IMR-90 (cell line): ENCODE measurements at regions not wholly inside any gene's neighbourhood (a gene's known extent, or its start where the extent isn't known, plus 50 kb on each side); places are given as distances from the start of the nearest gene placed in this dataset.

ENCODE experiments used
- ATAC-seq: fragments of 200-7000 bp; cut with Tn5 transposase; 2 replicates; pipeline ENCODE4 v1.9.1; 2020; ENCODE audit warnings: low read depth, mild to moderate bottlenecking, moderate library complexity
- BruUV-seq: library from RNA; stranded (reverse); fragments of 400-500 nt; replicated peaks from 2 replicates; lab custom pipeline; 2021; lab: Mats Ljungman, UMichigan
- CTCF ChIA-PET: fragments of 300-600 bp; formaldehyde crosslinking; extraction: SDS; loops from one replicate; lab custom pipeline; 2021; ENCODE audit warnings: antibody characterized with exemption; lab: Yijun Ruan, JAX
- POLR2A ChIA-PET: fragments of 300-600 bp; sonication (Branson Sonifier 250); formaldehyde crosslinking; loops from one replicate; lab custom pipeline; 2022; ENCODE audit warnings: antibody characterized with exemption; ENCODE audit not compliant: unreplicated experiment; lab: Charles Lee
- DNase-seq: peaks from one replicate; pipeline ENCODE4 v3.0.0; 2013
- H2AFZ ChIP-seq: replicated peaks from 2 replicates; pipeline ENCODE3; 2013; ENCODE audit warnings: low read length, mild to moderate bottlenecking; ENCODE audit not compliant: poor library complexity
- H2AK5ac ChIP-seq: 2 replicates; pipeline ENCODE4 v1.6.1; 2013; ENCODE audit warnings: low read depth, low read length, inconsistent platforms
- H2AK9ac ChIP-seq: replicated peaks from 2 replicates; pipeline ENCODE3; 2013; ENCODE audit warnings: mild to moderate bottlenecking, low read depth, low read length, moderate library complexity; ENCODE audit not compliant: poor library complexity
- H2BK120ac ChIP-seq: 2 replicates; pipeline ENCODE4 v1.6.1; 2013; ENCODE audit warnings: low read depth, low read length, inconsistent platforms
- H2BK15ac ChIP-seq: 3 replicates; pipeline ENCODE4 v1.6.1; 2013; ENCODE audit warnings: low read depth, low read length, inconsistent platforms
- H2BK20ac ChIP-seq: 2 replicates; pipeline ENCODE4 v1.6.1; 2013; ENCODE audit warnings: low read depth, mild to moderate bottlenecking, inconsistent platforms, low read length, moderate library complexity
- H2BK5ac ChIP-seq: 2 replicates; pipeline ENCODE4 v1.6.1; 2013; ENCODE audit warnings: mild to moderate bottlenecking, low read depth, low read length, inconsistent platforms; ENCODE audit not compliant: poor library complexity, severe bottlenecking
- H3K14ac ChIP-seq: replicated peaks from 2 replicates; pipeline ENCODE4 v1.6.1; 2013; ENCODE audit warnings: low read depth, low read length, inconsistent platforms
- H3K18ac ChIP-seq: 2 replicates; pipeline ENCODE4 v1.6.1; 2013; ENCODE audit warnings: low read depth, low read length, control low read depth
- H3K23ac ChIP-seq: 2 replicates; pipeline ENCODE4 v1.6.1; 2013; ENCODE audit warnings: low read depth, low read length, inconsistent platforms
- H3K27ac ChIP-seq: 2 replicates; pipeline ENCODE4 v1.5.1; 2013; ENCODE audit warnings: mild to moderate bottlenecking, control low read depth, low read length; ENCODE audit not compliant: insufficient read depth
- H3K27me3 ChIP-seq: 2 replicates; pipeline ENCODE4 v1.6.1; 2013; ENCODE audit warnings: low read length; ENCODE audit not compliant: control insufficient read depth, insufficient read depth
- H3K36me3 ChIP-seq: 2 replicates; pipeline ENCODE4 v1.6.1; 2013; ENCODE audit warnings: low read length, mixed read lengths; ENCODE audit not compliant: control insufficient read depth, insufficient read depth
- H3K4ac ChIP-seq: 2 replicates; pipeline ENCODE4 v1.6.1; 2013; ENCODE audit warnings: low read depth, low read length, inconsistent platforms
- H3K4me1 ChIP-seq: 2 replicates; pipeline ENCODE4 v1.6.1; 2013; ENCODE audit warnings: low read length, mixed read lengths; ENCODE audit not compliant: control insufficient read depth, insufficient read depth
- H3K4me2 ChIP-seq: 2 replicates; pipeline ENCODE4 v1.6.1; 2013; ENCODE audit warnings: low read depth, mild to moderate bottlenecking, control low read depth, low read length, moderate library complexity
- H3K4me3 ChIP-seq: 2 replicates; pipeline ENCODE4 v1.5.1; 2013; ENCODE audit warnings: low read depth, mild to moderate bottlenecking, control low read depth, low read length, moderate library complexity; ENCODE audit not compliant: insufficient read depth
- H3K56ac ChIP-seq: 2 replicates; pipeline ENCODE4 v1.6.1; 2013; ENCODE audit warnings: low read length, inconsistent platforms; ENCODE audit not compliant: insufficient read depth; ENCODE audit errors: extremely low read depth
- H3K79me1 ChIP-seq, 2 experiments: 2 replicates each; pipeline ENCODE4 v1.6.1; 2013; ENCODE audit warnings: low read length in 2 of 2, inconsistent platforms in 1 of 2, low read depth in 1 of 2
- H3K9ac ChIP-seq: 2 replicates; pipeline ENCODE4 v1.6.1; 2013; ENCODE audit warnings: low read depth, low read length, control low read depth
- H3K9me1 ChIP-seq: 2 replicates; pipeline ENCODE4 v1.6.1; 2013; ENCODE audit warnings: low read length, inconsistent platforms; ENCODE audit not compliant: insufficient read depth
- H3K9me3 ChIP-seq: 2 replicates; pipeline ENCODE4 v1.6.1; 2013; ENCODE audit warnings: low read length; ENCODE audit not compliant: control insufficient read depth, insufficient read depth
- H4K20me1 ChIP-seq: 2 replicates; pipeline ENCODE4 v1.6.1; 2013; ENCODE audit warnings: low read length, inconsistent platforms; ENCODE audit not compliant: insufficient read depth
- H4K5ac ChIP-seq: 2 replicates; pipeline ENCODE4 v1.6.1; 2013; ENCODE audit warnings: mild to moderate bottlenecking, low read depth, low read length, control low read depth
- H4K8ac ChIP-seq, 2 experiments: 2 replicates each; pipeline ENCODE4 v1.6.1; 2013; ENCODE audit warnings: low read depth in 2 of 2, low read length in 2 of 2, control low read depth in 1 of 2, inconsistent platforms in 1 of 2
- H4K91ac ChIP-seq: 2 replicates; pipeline ENCODE4 v1.6.1; 2013; ENCODE audit warnings: low read depth, low read length, inconsistent platforms; ENCODE audit not compliant: insufficient read depth
- BHLHE40 ChIP-seq: fragments of 150-350 bp; IDR thresholded peaks from 2 replicates; pipeline ENCODE4 v1.6.1; 2016; ENCODE audit warnings: mild to moderate bottlenecking, low read depth, low read length
- CEBPB ChIP-seq: IDR thresholded peaks from 2 replicates; pipeline ENCODE4 v1.6.1; 2012; ENCODE audit warnings: low read depth, low read length, improper control_type of control experiment
- CHD1 ChIP-seq: IDR thresholded peaks from 2 replicates; pipeline ENCODE4 v1.6.1; 2012; ENCODE audit warnings: low read depth, low read length, improper control_type of control experiment
- FOS ChIP-seq: fragments of 150-350 bp; IDR thresholded peaks from 2 replicates; pipeline ENCODE4 v1.6.1; 2016; ENCODE audit warnings: low read depth, low read length
- MAFK ChIP-seq: IDR thresholded peaks from 2 replicates; pipeline ENCODE4 v1.6.1; 2012; ENCODE audit warnings: low read depth, low read length, improper control_type of control experiment
- MXI1 ChIP-seq: IDR thresholded peaks from 2 replicates; pipeline ENCODE4 v1.6.1; 2012; ENCODE audit warnings: low read depth, mild to moderate bottlenecking, low read length, moderate library complexity, borderline replicate concordance
- POLR2A ChIP-seq: IDR thresholded peaks from 2 replicates; pipeline ENCODE4 v1.6.1; 2012; ENCODE audit warnings: mild to moderate bottlenecking, low read depth, low read length
- RAD21 ChIP-seq: IDR thresholded peaks from 2 replicates; pipeline ENCODE4 v1.6.1; 2012; ENCODE audit warnings: low read length, improper control_type of control experiment
- RCOR1 ChIP-seq: IDR thresholded peaks from 2 replicates; pipeline ENCODE4 v1.6.1; 2012; ENCODE audit warnings: mild to moderate bottlenecking, low read length, improper control_type of control experiment; ENCODE audit not compliant: insufficient replicate concordance
- RFX5 ChIP-seq: IDR thresholded peaks from 2 replicates; pipeline ENCODE4 v1.8.0; 2012; ENCODE audit warnings: low read depth, mild to moderate bottlenecking, low read length, moderate library complexity
- SMC3 ChIP-seq: fragments of 150-350 bp; IDR thresholded peaks from 2 replicates; pipeline ENCODE4 v1.6.1; 2016; ENCODE audit warnings: low read depth, mild to moderate bottlenecking, antibody characterized with exemption, low read length, moderate library complexity
- WGBS, 2 experiments: methylation state at CpG; one replicate each; pipeline versions ENCODE4 v1.1.5 to v1.1.7; 2013; ENCODE audit warnings: missing lambda C conversion rate in 2 of 2; ENCODE audit not compliant: insufficient read length in 1 of 2; ENCODE audit errors: extremely low coverage in 2 of 2; 5-methylcytosine and 5-hydroxymethylcytosine counted together
- dilution Hi-C: fragments of 300-500 bp; cut with HindIII; formaldehyde crosslinking; loops from one replicate; pipeline ENCODE4 v1.14.3; 2018; ENCODE audit warnings: low sequenced_read_pairs; ENCODE audit not compliant: unreplicated experiment
- in situ Hi-C: fragments of 300-500 bp; cut with MboI; formaldehyde crosslinking; loops from 3 replicates; pipeline ENCODE4 v1.14.3; 2019; ENCODE audit warnings: low sequenced_read_pairs, inconsistent platforms, mixed read lengths
- intact Hi-C: fragments of 100-400 bp; cut with micrococcal nuclease; formaldehyde crosslinking; loops from 2 replicates; pipeline ENCODE4 v1.10.0; 2022
- TF ChIP-seq, protein P1 (sequence below): conservative IDR thresholded peaks from 2 replicates; pipeline ENCODE4 v1.5.1; 2012; ENCODE audit warnings: mild to moderate bottlenecking, low read depth, low read length, improper control_type of control experiment

GRCh38 chr13:112248862-112249592 lies 127.1 kb upstream of the SPACA7 start (continued):
- TF ChIP-seq POLR2A = no peak
- TF ChIP-seq MAFK = no peak
- TF ChIP-seq BHLHE40 = no peak

- POLR2A ChIA-PET = no interaction called here
- Histone ChIP-seq H3K4me3 (no peak overlapping the region), H2BK5ac (no peak overlapping the region), H4K91ac (no peak overlapping the region), H3K4me2 (no peak overlapping the region), H3K56ac (no peak overlapping the region), H3K9me1 (no peaks in the 10 kb centered on the region), H3K27me3 (no peaks in the 10 kb centered on the region), H3K4ac (no peak overlapping the region), H2AK5ac (no peak overlapping the region), H3K27ac (no peak overlapping the region), H2BK15ac (no peak overlapping the region), H2BK20ac (no peak overlapping the region), H3K9ac (no peak overlapping the region), H3K14ac (no peak overlapping the region), H2AK9ac (no peak overlapping the region), H2AFZ (no peak overlapping the region), H3K36me3 (no peaks in the 10 kb centered on the region), H3K79me1 (no peaks in the 10 kb centered on the region), H4K8ac (no peak overlapping the region), H4K20me1 (no peaks in the 10 kb centered on the region), H2BK120ac (no peak overlapping the region), H3K23ac (no peak overlapping the region), H4K5ac (no peak overlapping the region), H3K9me3 (peaks cover 79% of the 10 kb centered on the region), H3K18ac (no peak overlapping the region), H3K4me1 (no peaks in the 10 kb centered on the region)
- DNase-seq = no peak
- TF ChIP-seq MXI1 = no peak
- no peak for TF ChIP-seq CEBPB
- TF ChIP-seq SMC3 = no peak
- no peak for TF ChIP-seq BHLHE40
- TF ChIP-seq RAD21 = no peak
- no peak for TF ChIP-seq CHD1
- TF ChIP-seq FOS = no peak
- TF ChIP-seq RCOR1 = no peak
- TF ChIP-seq, protein P1, sequence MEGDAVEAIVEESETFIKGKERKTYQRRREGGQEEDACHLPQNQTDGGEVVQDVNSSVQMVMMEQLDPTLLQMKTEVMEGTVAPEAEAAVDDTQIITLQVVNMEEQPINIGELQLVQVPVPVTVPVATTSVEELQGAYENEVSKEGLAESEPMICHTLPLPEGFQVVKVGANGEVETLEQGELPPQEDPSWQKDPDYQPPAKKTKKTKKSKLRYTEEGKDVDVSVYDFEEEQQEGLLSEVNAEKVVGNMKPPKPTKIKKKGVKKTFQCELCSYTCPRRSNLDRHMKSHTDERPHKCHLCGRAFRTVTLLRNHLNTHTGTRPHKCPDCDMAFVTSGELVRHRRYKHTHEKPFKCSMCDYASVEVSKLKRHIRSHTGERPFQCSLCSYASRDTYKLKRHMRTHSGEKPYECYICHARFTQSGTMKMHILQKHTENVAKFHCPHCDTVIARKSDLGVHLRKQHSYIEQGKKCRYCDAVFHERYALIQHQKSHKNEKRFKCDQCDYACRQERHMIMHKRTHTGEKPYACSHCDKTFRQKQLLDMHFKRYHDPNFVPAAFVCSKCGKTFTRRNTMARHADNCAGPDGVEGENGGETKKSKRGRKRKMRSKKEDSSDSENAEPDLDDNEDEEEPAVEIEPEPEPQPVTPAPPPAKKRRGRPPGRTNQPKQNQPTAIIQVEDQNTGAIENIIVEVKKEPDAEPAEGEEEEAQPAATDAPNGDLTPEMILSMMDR = no peak
- TF ChIP-seq RFX5 = no peak
- no peak for TF ChIP-seq MAFK
- CTCF ChIA-PET = no interaction called here
- in situ Hi-C loops (no loop called here), intact Hi-C loops (no loop called here), dilution Hi-C loops (no loop called here)
- no TSS peak for BruUV-seq
- WGBS, 2 experiments = 64% methylated on average over 31 of the region's 39 CpGs; no CpG with 5 or more reads in 1 of the 2 experiments
- ATAC-seq = no peak
Observed at GRCh38 chr13:112249644-112250610, 126.2 kb upstream of the SPACA7 start.
